GM21381 (cell line): ENCODE measurements at regions not wholly inside any gene's neighbourhood (a gene's known extent, or its start where the extent isn't known, plus 50 kb on each side); places are given as distances from the start of the nearest gene placed in this dataset.
"Not testable (repeated sequence)": the region's sequence is repeated elsewhere in the genome, so short reads cannot be mapped to it uniquely, and the experiment has no call there.

Experiments
- ATAC-seq: cut with Tn5 transposase; IDR thresholded peaks from one replicate; pipeline ENCODE4 v1.9.1; 2021; ENCODE audit warnings: mild to moderate bottlenecking, moderate library complexity; ENCODE audit not compliant: unreplicated experiment

GRCh38 chr10:56109454-56109853, 251.6 kb downstream of the ZWINT start:
- no peak for ATAC-seq

GRCh38 chr10:56104923-56105322, 256.1 kb downstream of the ZWINT start:
- no peak for ATAC-seq

GRCh38 chr10:56104487-56104886, 256.6 kb downstream of the ZWINT start:
- ATAC-seq, result no peak

- ATAC-seq, result no peak
Observed at GRCh38 chr10:56096226-56096517, 264.9 kb downstream of the ZWINT start.

GRCh38 chr10:56095506-56096225, 265.4 kb downstream of the ZWINT start:
- ATAC-seq, result no peak

GRCh38 chr10:56093645-56094044, 267.4 kb downstream of the ZWINT start:
- not testable (repeated sequence) for ATAC-seq

GRCh38 chr10:56091872-56092271, 269.2 kb downstream of the ZWINT start:
- ATAC-seq, result no peak

- ATAC-seq, result no peak
Observed at GRCh38 chr10:56090914-56091540, 270.0 kb downstream of the ZWINT start.

- ATAC-seq, result no peak
Observed at GRCh38 chr10:56085406-56086122, 275.5 kb downstream of the ZWINT start.

GRCh38 chr10:56082169-56082568, 278.9 kb downstream of the ZWINT start:
- no peak for ATAC-seq

- no peak for ATAC-seq
Observed at GRCh38 chr10:56068473-56069263, 292.4 kb downstream of the ZWINT start.

- ATAC-seq, result no peak
Observed at GRCh38 chr10:56068040-56068439, 293.0 kb downstream of the ZWINT start.

GRCh38 chr10:56063642-56064041, 297.4 kb downstream of the ZWINT start:
- ATAC-seq, result no peak

- no peak for ATAC-seq
Observed at GRCh38 chr10:56057860-56058259, 303.2 kb downstream of the ZWINT start.

GRCh38 chr10:56035489-56035888, 325.6 kb downstream of the ZWINT start:
- ATAC-seq, result no peak

GRCh38 chr10:56028298-56029132, 332.5 kb downstream of the ZWINT start:
- no peak for ATAC-seq

- no peak for ATAC-seq
Observed at GRCh38 chr10:56012101-56012500, 349.0 kb downstream of the ZWINT start.

- ATAC-seq, result no peak
Observed at GRCh38 chr10:56003555-56003954, 357.5 kb downstream of the ZWINT start.

GRCh38 chr10:55989188-55989587, 371.9 kb downstream of the ZWINT start:
- ATAC-seq, result no peak

- no peak for ATAC-seq
Observed at GRCh38 chr10:55979203-55979602, 381.9 kb downstream of the ZWINT start.

- ATAC-seq, result no peak
Observed at GRCh38 chr10:55966101-55966500, 395.0 kb downstream of the ZWINT start.
